ENCODE measurements at regions not wholly inside any gene's neighbourhood (a gene's known extent, or its start where the extent isn't known, plus 50 kb on each side); places are given as distances from the start of the nearest gene placed in this dataset.

DNA sequence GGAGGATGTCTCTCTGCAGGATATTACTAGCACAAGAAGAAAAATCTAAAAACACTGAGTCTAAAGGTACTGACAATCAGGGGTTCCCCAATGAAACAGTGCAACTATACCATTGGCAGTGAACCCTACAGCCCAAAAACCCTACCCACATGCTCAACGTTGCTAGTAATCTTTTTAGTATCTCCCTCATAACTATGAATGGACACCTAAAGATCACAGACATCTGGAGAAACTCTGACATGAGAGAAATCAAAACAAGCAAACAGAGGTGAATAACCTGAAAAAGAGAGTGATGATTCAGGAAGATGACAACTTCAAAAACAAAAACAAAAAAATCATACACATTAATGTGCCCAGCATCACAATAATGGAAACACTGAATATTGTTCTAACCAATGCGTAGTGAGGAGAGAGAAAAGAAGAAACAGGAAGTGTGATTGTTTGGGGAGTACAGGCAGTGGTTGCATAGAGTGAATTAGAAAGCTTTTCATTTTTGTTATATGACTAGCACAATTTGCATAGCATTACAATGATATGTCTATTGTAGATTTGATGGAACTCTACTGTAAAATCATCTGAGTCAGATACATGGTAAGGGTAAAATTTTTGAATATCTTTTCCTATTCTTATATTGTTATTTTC lies 78.9 kb upstream of the FMR1 start:
- H3K27me3 ChIP-seq (ENCODE audit: control insufficient read depth, insufficient read depth, low read length): no peaks in the 10 kb centered on the region
- H3K4me3 ChIP-seq (ENCODE audit: low read length): no peak overlapping the region
- H3K27ac ChIP-seq (ENCODE audit: low read length): no peak overlapping the region
- H3K9me3 ChIP-seq (ENCODE audit: control insufficient read depth, low read depth, low read length): peaks cover 30% of the 10 kb centered on the region
- no peaks in the 10 kb centered on the region for H3K4me1 ChIP-seq (ENCODE audit: control insufficient read depth, low read depth, low read length)
- no peaks in the 10 kb centered on the region for H3K36me3 ChIP-seq (ENCODE audit: control insufficient read depth, low read depth, low read length)
- H3K9ac ChIP-seq (ENCODE audit: low read length): no peak overlapping the region

DNA sequence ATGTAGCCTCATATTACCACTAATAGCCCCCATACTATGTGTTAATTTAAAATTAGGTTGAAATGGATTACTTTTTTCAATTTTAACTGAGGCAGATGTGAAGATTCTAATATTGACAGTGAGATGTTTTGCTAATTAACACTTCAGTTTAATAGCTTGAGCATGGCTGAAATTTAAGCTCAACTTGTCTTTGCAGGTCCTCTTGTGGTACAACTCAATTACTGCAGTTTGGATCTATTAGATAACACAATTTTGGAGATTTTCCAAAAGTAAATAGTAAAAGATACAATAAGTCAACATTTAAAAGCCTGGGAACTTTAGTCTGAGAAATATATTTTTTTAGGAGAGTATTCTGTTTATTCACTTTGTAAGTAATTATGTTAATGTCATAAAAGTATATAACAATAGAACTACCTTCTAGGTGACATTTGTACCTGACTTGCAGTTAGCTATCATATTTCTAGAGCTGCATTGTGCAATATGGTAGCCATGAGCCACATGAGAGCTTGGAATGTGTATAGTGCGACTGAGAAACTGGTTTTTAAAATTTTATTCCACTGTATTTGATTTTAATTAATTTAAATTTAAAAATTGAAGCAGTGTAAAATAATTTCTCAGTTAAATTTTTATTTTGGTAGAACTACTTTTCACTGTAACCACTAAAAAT lies 73.1 kb upstream of the FMR1 start:
- no peak overlapping the region for H3K9ac ChIP-seq (ENCODE audit: low read length)
- peaks cover 21% of the 10 kb centered on the region for H3K9me3 ChIP-seq (ENCODE audit: control insufficient read depth, low read depth, low read length)
- no peak overlapping the region for H3K4me3 ChIP-seq (ENCODE audit: low read length)
- H3K36me3 ChIP-seq (ENCODE audit: control insufficient read depth, low read depth, low read length): no peaks in the 10 kb centered on the region
- no peaks in the 10 kb centered on the region for H3K27me3 ChIP-seq (ENCODE audit: control insufficient read depth, insufficient read depth, low read length)
- no peak overlapping the region for H3K27ac ChIP-seq (ENCODE audit: low read length)
- no peaks in the 10 kb centered on the region for H3K4me1 ChIP-seq (ENCODE audit: control insufficient read depth, low read depth, low read length)

DNA sequence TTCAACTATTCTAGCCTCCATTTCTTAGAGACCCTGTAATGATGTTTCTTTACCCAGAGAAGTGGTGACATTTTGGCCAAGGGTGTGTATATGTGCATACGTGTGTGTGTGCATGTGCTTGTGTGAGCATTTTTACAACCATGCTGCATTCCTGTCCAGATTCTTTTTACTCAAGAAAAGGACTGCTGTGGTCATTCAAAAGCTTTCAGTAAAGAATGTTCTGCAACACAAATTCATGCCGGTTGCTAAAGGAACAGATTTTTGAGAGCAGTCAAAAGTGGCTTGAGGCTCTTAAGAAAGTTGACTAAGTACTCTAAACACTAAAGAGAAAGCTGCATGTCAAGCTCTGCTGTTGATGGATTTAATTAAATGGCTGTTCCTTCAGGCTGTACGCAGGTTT lies 65.0 kb upstream of the FMR1 start:
- peaks cover 4% of the 10 kb centered on the region for H3K4me1 ChIP-seq (ENCODE audit: control insufficient read depth, low read depth, low read length)

DNA sequence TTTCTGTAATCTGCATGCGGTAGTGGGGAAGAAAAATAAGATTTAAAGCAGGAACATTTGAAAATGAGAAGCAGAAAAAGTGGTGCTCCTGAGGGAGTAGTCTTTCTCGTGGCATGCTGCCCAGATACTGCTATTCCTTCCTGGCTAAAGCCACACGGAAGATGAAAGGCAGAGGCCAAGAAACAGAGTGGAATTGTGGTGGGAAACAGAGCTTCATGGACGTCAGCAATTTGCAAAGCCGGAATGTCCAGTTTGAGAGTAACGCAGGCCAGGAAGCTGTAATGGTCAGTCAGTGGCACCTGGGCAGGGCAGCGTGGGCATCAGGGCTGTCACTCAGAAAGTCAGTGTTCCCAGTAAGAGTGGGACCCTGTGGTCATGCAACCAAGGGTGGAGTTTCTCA lies 63.7 kb upstream of the FMR1 start:
- Histone ChIP-seq H3K27me3 (ENCODE audit: control insufficient read depth, insufficient read depth, low read length) (no peaks in the 10 kb centered on the region), H3K4me3 (ENCODE audit: low read length) (no peak overlapping the region), H3K9ac (ENCODE audit: low read length) (no peak overlapping the region), H3K27ac (ENCODE audit: low read length) (no peak overlapping the region), H3K36me3 (ENCODE audit: control insufficient read depth, low read depth, low read length) (no peaks in the 10 kb centered on the region), H3K9me3 (ENCODE audit: control insufficient read depth, low read depth, low read length) (peaks cover 5% of the 10 kb centered on the region), H3K4me1 (ENCODE audit: control insufficient read depth, low read depth, low read length) (peaks cover 4% of the 10 kb centered on the region)

More for the DNA sequence above, 65.0 kb upstream of the FMR1 start:
- H3K27ac ChIP-seq (ENCODE audit: low read length): no peak overlapping the region
- H3K9ac ChIP-seq (ENCODE audit: low read length): no peak overlapping the region
- H3K36me3 ChIP-seq (ENCODE audit: control insufficient read depth, low read depth, low read length): no peaks in the 10 kb centered on the region
- H3K9me3 ChIP-seq (ENCODE audit: control insufficient read depth, low read depth, low read length): peaks cover 5% of the 10 kb centered on the region
- no peaks in the 10 kb centered on the region for H3K27me3 ChIP-seq (ENCODE audit: control insufficient read depth, insufficient read depth, low read length)
- no peak overlapping the region for H3K4me3 ChIP-seq (ENCODE audit: low read length)

DNA sequence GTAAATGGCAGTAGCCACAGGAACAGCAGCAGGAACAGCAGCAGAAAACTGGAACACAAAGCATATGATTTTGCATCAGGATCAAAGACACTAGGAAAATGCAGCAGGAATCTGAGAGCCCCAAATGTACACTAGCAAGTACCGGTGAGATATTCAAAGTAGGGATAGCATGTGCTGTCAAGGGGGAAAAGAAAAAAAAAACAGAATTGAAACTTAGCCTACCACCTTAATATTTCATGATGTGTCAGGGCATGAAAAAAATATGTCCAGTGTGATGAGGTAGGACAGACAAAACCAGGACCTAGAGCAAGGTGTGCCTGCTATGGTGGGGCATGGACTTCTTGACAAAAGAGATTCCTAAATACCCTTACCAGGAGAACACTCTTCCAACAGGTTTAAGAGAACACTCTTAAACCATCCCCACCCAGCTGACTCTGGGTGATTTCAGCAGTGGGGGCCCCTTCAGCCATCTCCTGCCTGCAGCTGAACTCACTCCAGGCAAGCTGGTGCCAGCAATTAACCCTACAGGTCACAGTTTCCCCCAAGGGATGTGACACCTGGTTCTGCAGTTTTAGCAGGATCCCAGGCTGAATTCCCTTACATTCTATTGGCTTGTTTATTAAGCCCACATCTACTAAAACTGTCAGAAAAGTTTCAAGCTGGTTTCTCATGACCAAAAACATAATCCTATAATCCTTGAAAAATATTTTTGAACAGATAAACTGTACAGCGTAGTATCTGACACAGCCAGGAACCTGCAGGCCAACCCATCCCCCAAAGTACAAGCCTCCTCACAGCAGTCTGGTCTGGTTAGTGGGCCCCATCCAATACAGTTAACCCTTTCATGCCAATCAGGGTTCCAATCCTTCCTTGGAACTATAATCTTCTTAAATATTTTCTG lies 62.9 kb upstream of the FMR1 start:
- Histone ChIP-seq H3K27ac (ENCODE audit: low read length) (no peak overlapping the region), H3K27me3 (ENCODE audit: control insufficient read depth, insufficient read depth, low read length) (no peaks in the 10 kb centered on the region), H3K9ac (ENCODE audit: low read length) (no peak overlapping the region), H3K36me3 (ENCODE audit: control insufficient read depth, low read depth, low read length) (no peaks in the 10 kb centered on the region), H3K4me1 (ENCODE audit: control insufficient read depth, low read depth, low read length) (peaks cover 4% of the 10 kb centered on the region), H3K9me3 (ENCODE audit: control insufficient read depth, low read depth, low read length) (peaks cover 5% of the 10 kb centered on the region), H3K4me3 (ENCODE audit: low read length) (no peak overlapping the region)

DNA sequence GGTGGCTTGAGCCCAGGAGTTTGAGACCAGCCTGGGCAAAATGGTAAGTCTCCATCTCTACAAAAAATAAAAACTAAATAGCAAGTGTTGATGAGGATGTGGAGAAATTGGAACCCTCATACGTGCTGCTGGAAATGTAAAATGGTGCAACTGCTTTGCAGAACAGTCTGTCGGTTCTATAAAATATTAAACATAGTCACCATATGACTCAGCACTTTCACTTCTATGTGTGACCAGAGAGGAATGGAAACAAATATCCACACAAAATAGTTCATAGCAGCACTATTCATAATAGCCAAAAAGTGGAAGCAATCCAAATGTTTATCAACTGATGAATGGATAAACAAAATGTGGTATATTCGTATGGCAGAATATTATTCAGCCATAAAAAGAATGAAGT lies 60.8 kb upstream of the FMR1 start:
- Histone ChIP-seq H3K4me1 (ENCODE audit: control insufficient read depth, low read depth, low read length) (peaks cover 4% of the 10 kb centered on the region), H3K27ac (ENCODE audit: low read length) (no peak overlapping the region), H3K36me3 (ENCODE audit: control insufficient read depth, low read depth, low read length) (no peaks in the 10 kb centered on the region), H3K27me3 (ENCODE audit: control insufficient read depth, insufficient read depth, low read length) (no peaks in the 10 kb centered on the region), H3K9me3 (ENCODE audit: control insufficient read depth, low read depth, low read length) (peaks cover 11% of the 10 kb centered on the region), H3K9ac (ENCODE audit: low read length) (no peak overlapping the region), H3K4me3 (ENCODE audit: low read length) (no peak overlapping the region)

DNA sequence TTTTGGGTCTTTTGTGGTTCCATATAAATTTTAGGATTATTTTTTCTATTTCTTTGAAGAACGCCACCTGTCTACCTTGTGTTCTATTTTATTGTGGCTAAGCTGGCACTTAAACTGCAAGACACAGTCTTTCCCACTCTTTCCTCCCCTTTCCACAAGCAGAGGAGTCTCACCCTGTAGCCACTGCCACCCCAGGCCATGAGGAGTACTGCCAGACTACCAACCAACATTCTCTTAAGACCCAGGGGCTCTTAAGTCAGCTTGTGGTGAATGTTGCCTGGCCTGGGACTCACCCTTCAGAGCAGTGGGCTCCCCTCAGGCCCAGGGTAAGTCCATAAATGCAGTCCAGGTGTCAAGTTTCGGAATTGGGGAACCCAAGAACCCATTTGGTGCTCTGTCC lies 58.0 kb upstream of the FMR1 start:
- H3K27ac ChIP-seq (ENCODE audit: low read length): no peak overlapping the region
- H3K9me3 ChIP-seq (ENCODE audit: control insufficient read depth, low read depth, low read length): peaks cover 17% of the 10 kb centered on the region
- no peak overlapping the region for H3K9ac ChIP-seq (ENCODE audit: low read length)
- H3K4me3 ChIP-seq (ENCODE audit: low read length): no peak overlapping the region
- no peaks in the 10 kb centered on the region for H3K36me3 ChIP-seq (ENCODE audit: control insufficient read depth, low read depth, low read length)
- H3K27me3 ChIP-seq (ENCODE audit: control insufficient read depth, insufficient read depth, low read length): no peaks in the 10 kb centered on the region
- peaks cover 4% of the 10 kb centered on the region for H3K4me1 ChIP-seq (ENCODE audit: control insufficient read depth, low read depth, low read length)

DNA sequence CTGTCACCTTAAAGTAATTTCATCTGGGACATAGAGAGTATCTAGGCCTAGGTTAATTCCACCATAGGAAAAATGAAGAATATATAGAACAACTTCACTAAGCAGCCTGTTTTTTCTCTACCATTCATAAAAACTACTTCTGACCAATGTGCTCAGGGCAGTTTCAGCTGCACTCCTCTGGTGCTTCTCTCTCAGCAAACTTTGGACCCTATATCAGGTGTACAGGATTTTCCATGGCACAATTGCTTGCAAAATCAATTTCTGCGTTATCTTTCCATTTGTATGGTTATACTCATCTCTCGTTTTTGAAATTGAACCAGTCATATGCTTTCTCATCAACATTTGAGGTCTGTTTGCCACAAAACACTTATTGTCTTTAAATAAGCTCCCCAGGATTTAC lies 52.1 kb upstream of the FMR1 start:
- Histone ChIP-seq H3K9me3 (ENCODE audit: control insufficient read depth, low read depth, low read length) (peaks cover 8% of the 10 kb centered on the region), H3K4me3 (ENCODE audit: low read length) (no peak overlapping the region), H3K27me3 (ENCODE audit: control insufficient read depth, insufficient read depth, low read length) (no peaks in the 10 kb centered on the region), H3K9ac (ENCODE audit: low read length) (no peak overlapping the region), H3K27ac (ENCODE audit: low read length) (no peak overlapping the region), H3K4me1 (ENCODE audit: control insufficient read depth, low read depth, low read length) (no peaks in the 10 kb centered on the region), H3K36me3 (ENCODE audit: control insufficient read depth, low read depth, low read length) (no peaks in the 10 kb centered on the region)

Data from iPS-18a (cell line).